ENCODE measurements at regions not wholly inside any gene's neighbourhood (a gene's known extent, or its start where the extent isn't known, plus 50 kb on each side); places are given as distances from the start of the nearest gene placed in this dataset.

GRCh38 chr10:3409928-3410327 is 237.3 kb upstream of the PITRM1 start:
- no peak for DNase-seq (ENCODE audit: low read depth)

GRCh38 chr10:3408603-3409365 is 236.2 kb upstream of the PITRM1 start:
- no peak for DNase-seq (ENCODE audit: low read depth)

- DNase-seq (ENCODE audit: low read depth): no peak
These were observed 234.6 kb upstream of the PITRM1 start for GRCh38 chr10:3407208-3407607.

- DNase-seq (ENCODE audit: low read depth): no peak
These were observed 234.0 kb upstream of the PITRM1 start for GRCh38 chr10:3406556-3406955.

- DNase-seq (ENCODE audit: low read depth): no peak
These were observed 231.8 kb upstream of the PITRM1 start for GRCh38 chr10:3404381-3404780.

GRCh38 chr10:3402187-3402751 is 229.7 kb upstream of the PITRM1 start:
- DNase-seq (ENCODE audit: low read depth): no peak

GRCh38 chr10:3401491-3401938 is 228.9 kb upstream of the PITRM1 start:
- DNase-seq (ENCODE audit: low read depth): no peak

- DNase-seq (ENCODE audit: low read depth): no peak
These were observed 227.8 kb upstream of the PITRM1 start for GRCh38 chr10:3400348-3400747.

GRCh38 chr10:3399756-3400155 is 227.2 kb upstream of the PITRM1 start:
- no peak for DNase-seq (ENCODE audit: low read depth)

GRCh38 chr10:3398825-3399646 is 226.5 kb upstream of the PITRM1 start:
- no peak for DNase-seq (ENCODE audit: low read depth)

- DNase-seq (ENCODE audit: low read depth): no peak
These were observed 225.3 kb upstream of the PITRM1 start for GRCh38 chr10:3397846-3398245.

- no peak for DNase-seq (ENCODE audit: low read depth)
These were observed 224.6 kb upstream of the PITRM1 start for GRCh38 chr10:3397231-3397630.

- DNase-seq (ENCODE audit: low read depth): no peak
These were observed 223.5 kb upstream of the PITRM1 start for GRCh38 chr10:3396116-3396515.

- no peak for DNase-seq (ENCODE audit: low read depth)
These were observed 222.9 kb upstream of the PITRM1 start for GRCh38 chr10:3395458-3395861.

GRCh38 chr10:3395041-3395440 is 222.5 kb upstream of the PITRM1 start:
- no peak for DNase-seq (ENCODE audit: low read depth)

GRCh38 chr10:3393958-3394357 is 221.4 kb upstream of the PITRM1 start:
- DNase-seq (ENCODE audit: low read depth): no peak

GRCh38 chr10:3391657-3392056 is 219.1 kb upstream of the PITRM1 start:
- no peak for DNase-seq (ENCODE audit: low read depth)

GRCh38 chr10:3389130-3389529 is 216.5 kb upstream of the PITRM1 start:
- DNase-seq (ENCODE audit: low read depth): no peak

GRCh38 chr10:3385487-3385886 is 212.9 kb upstream of the PITRM1 start:
- no peak for DNase-seq (ENCODE audit: low read depth)

GRCh38 chr10:3382092-3382491 is 209.5 kb upstream of the PITRM1 start:
- no peak for DNase-seq (ENCODE audit: low read depth)

- DNase-seq (ENCODE audit: low read depth): no peak
These were observed 207.9 kb upstream of the PITRM1 start for GRCh38 chr10:3380406-3381050.

- DNase-seq (ENCODE audit: low read depth): no peak
These were observed 204.0 kb upstream of the PITRM1 start for GRCh38 chr10:3376631-3377030.

GRCh38 chr10:3375505-3375904 is 202.9 kb upstream of the PITRM1 start:
- DNase-seq (ENCODE audit: low read depth): no peak
